SJCRH30 (cell line): ENCODE measurements at regions not wholly inside any gene's neighbourhood (a gene's known extent, or its start where the extent isn't known, plus 50 kb on each side); places are given as distances from the start of the nearest gene placed in this dataset.
A peak's percentile ranks its signal among the peaks of the same experiment; 100 is the strongest.

ENCODE experiments used
- DNase-seq, 2 experiments: peaks; one replicate each; pipeline ENCODE4 v3.0.0-alpha.2; 2015 to 2020
- H3K27ac ChIP-seq: fragments of 250-450 bp; sonication (Bioruptor Pico); 2 replicates; pipeline ENCODE4 v1.5.1; 2020; ENCODE audit warnings: mild to moderate bottlenecking, moderate library complexity
- H3K27me3 ChIP-seq: fragments of 250-450 bp; sonication (Bioruptor Pico); 2 replicates; pipeline ENCODE4 v1.5.1; 2020; ENCODE audit warnings: mild to moderate bottlenecking, moderate library complexity
- H3K36me3 ChIP-seq: fragments of 250-450 bp; sonication (Bioruptor Pico); 2 replicates; pipeline ENCODE4 v1.5.1; 2020; ENCODE audit warnings: mild to moderate bottlenecking, moderate library complexity
- H3K4me1 ChIP-seq: fragments of 250-450 bp; sonication (Bioruptor Pico); 2 replicates; pipeline ENCODE4 v1.5.1; 2020; ENCODE audit warnings: mild to moderate bottlenecking, moderate library complexity
- H3K4me3 ChIP-seq: fragments of 250-450 bp; sonication (Bioruptor Pico); 2 replicates; pipeline ENCODE4 v1.5.1; 2020; ENCODE audit warnings: mild to moderate bottlenecking, moderate library complexity
- H3K9me3 ChIP-seq: fragments of 250-450 bp; sonication (Bioruptor Pico); replicated peaks from 2 replicates; pipeline ENCODE4 v1.5.1; 2020; ENCODE audit warnings: mild to moderate bottlenecking, moderate library complexity

- Histone ChIP-seq H3K27me3 (no peaks in the 10 kb centered on the region), H3K27ac (no peak overlapping the region), H3K4me3 (no peak overlapping the region), H3K36me3 (no peaks in the 10 kb centered on the region), H3K9me3 (no peaks in the 10 kb centered on the region; the same call in 1 of the 2 replicates), H3K4me1 (no peaks in the 10 kb centered on the region)
- no peak for DNase-seq
Measured at GRCh38 chr17:65345261-65346005, 208.3 kb downstream of the RGS9 start.

GRCh38 chr17:65340401-65340800, 203.2 kb downstream of the RGS9 start:
- H3K9me3 ChIP-seq = no peaks in the 10 kb centered on the region; the same call in 1 of the 2 replicates
- no peak overlapping the region for H3K4me3 ChIP-seq
- DNase-seq = no peak
- no peaks in the 10 kb centered on the region for H3K36me3 ChIP-seq
- H3K27me3 ChIP-seq = no peaks in the 10 kb centered on the region
- no peak overlapping the region for H3K27ac ChIP-seq
- no peaks in the 10 kb centered on the region for H3K4me1 ChIP-seq

- H3K27ac ChIP-seq = no peak overlapping the region
- DNase-seq = no peak
- H3K4me3 ChIP-seq = no peak overlapping the region
- no peaks in the 10 kb centered on the region for H3K36me3 ChIP-seq
- H3K27me3 ChIP-seq = no peaks in the 10 kb centered on the region
- H3K9me3 ChIP-seq = no peaks in the 10 kb centered on the region
- H3K4me1 ChIP-seq = no peaks in the 10 kb centered on the region
Measured at GRCh38 chr17:65334406-65334805, 197.2 kb downstream of the RGS9 start.

GRCh38 chr17:65332779-65333178, 195.6 kb downstream of the RGS9 start:
- no peak overlapping the region for H3K4me3 ChIP-seq
- H3K9me3 ChIP-seq = no peaks in the 10 kb centered on the region
- no peak overlapping the region for H3K27ac ChIP-seq
- DNase-seq = no peak
- no peaks in the 10 kb centered on the region for H3K36me3 ChIP-seq
- H3K27me3 ChIP-seq = no peaks in the 10 kb centered on the region
- no peaks in the 10 kb centered on the region for H3K4me1 ChIP-seq

GRCh38 chr17:65332375-65332774, 195.2 kb downstream of the RGS9 start:
- H3K36me3 ChIP-seq = no peaks in the 10 kb centered on the region
- H3K4me3 ChIP-seq = no peak overlapping the region
- H3K27ac ChIP-seq = no peak overlapping the region
- no peaks in the 10 kb centered on the region for H3K9me3 ChIP-seq
- no peaks in the 10 kb centered on the region for H3K4me1 ChIP-seq
- H3K27me3 ChIP-seq = no peaks in the 10 kb centered on the region
- DNase-seq = no peak

GRCh38 chr17:65328567-65328966, 191.4 kb downstream of the RGS9 start:
- Histone ChIP-seq H3K4me1 (peaks cover 8% of the 10 kb centered on the region), H3K9me3 (no peaks in the 10 kb centered on the region), H3K27me3 (no peaks in the 10 kb centered on the region), H3K36me3 (no peaks in the 10 kb centered on the region), H3K27ac (no peak overlapping the region), H3K4me3 (no peak overlapping the region)
- DNase-seq = no peak

GRCh38 chr17:65324611-65325342, 187.6 kb downstream of the RGS9 start:
- no peaks in the 10 kb centered on the region for H3K36me3 ChIP-seq
- peak overlapping the region; percentile 32; the same call in 1 of the 2 replicates for H3K27ac ChIP-seq
- H3K4me3 ChIP-seq = no peak overlapping the region
- DNase-seq = peak; percentile 34 to 36
- H3K9me3 ChIP-seq = no peaks in the 10 kb centered on the region
- H3K4me1 ChIP-seq = peaks cover 26% of the 10 kb centered on the region
- no peaks in the 10 kb centered on the region for H3K27me3 ChIP-seq

- Histone ChIP-seq H3K4me3 (no peak overlapping the region), H3K27ac (no peak overlapping the region), H3K4me1 (peaks cover 26% of the 10 kb centered on the region), H3K27me3 (no peaks in the 10 kb centered on the region), H3K36me3 (no peaks in the 10 kb centered on the region), H3K9me3 (no peaks in the 10 kb centered on the region)
- DNase-seq = no peak
Measured at GRCh38 chr17:65323049-65323448, 185.9 kb downstream of the RGS9 start.

- no peaks in the 10 kb centered on the region for H3K27me3 ChIP-seq
- H3K36me3 ChIP-seq = no peaks in the 10 kb centered on the region
- no peaks in the 10 kb centered on the region for H3K9me3 ChIP-seq
- H3K4me3 ChIP-seq = no peak overlapping the region
- peak overlapping the region; percentile 91 for H3K27ac ChIP-seq
- peak; percentile 78 for DNase-seq
- peaks cover 26% of the 10 kb centered on the region for H3K4me1 ChIP-seq
Measured at GRCh38 chr17:65320820-65321219, 183.7 kb downstream of the RGS9 start.

- Histone ChIP-seq H3K36me3 (no peaks in the 10 kb centered on the region), H3K4me3 (no peak overlapping the region), H3K9me3 (no peaks in the 10 kb centered on the region), H3K4me1 (peaks cover 13% of the 10 kb centered on the region), H3K27ac (no peak overlapping the region), H3K27me3 (no peaks in the 10 kb centered on the region)
- no peak for DNase-seq
Measured at GRCh38 chr17:65314212-65314611, 177.0 kb downstream of the RGS9 start.

- H3K9me3 ChIP-seq = no peaks in the 10 kb centered on the region
- no peaks in the 10 kb centered on the region for H3K36me3 ChIP-seq
- no peak overlapping the region for H3K4me3 ChIP-seq
- H3K27me3 ChIP-seq = no peaks in the 10 kb centered on the region
- H3K27ac ChIP-seq = no peak overlapping the region
- no peak for DNase-seq
- peaks cover 16% of the 10 kb centered on the region for H3K4me1 ChIP-seq
Measured at GRCh38 chr17:65312718-65313377, 175.7 kb downstream of the RGS9 start.

GRCh38 chr17:65311261-65311660, 174.1 kb downstream of the RGS9 start:
- no peaks in the 10 kb centered on the region for H3K27me3 ChIP-seq
- peak; percentile 38 to 50 for DNase-seq

GRCh38 chr17:65307961-65308316, 170.8 kb downstream of the RGS9 start:
- Histone ChIP-seq H3K27me3 (no peaks in the 10 kb centered on the region), H3K4me3 (no peak overlapping the region), H3K27ac (peak overlapping the region; percentile 78), H3K36me3 (no peaks in the 10 kb centered on the region), H3K9me3 (no peaks in the 10 kb centered on the region), H3K4me1 (peaks cover 12% of the 10 kb centered on the region; the same call in 1 of the 2 replicates)
- no peak for DNase-seq

More at GRCh38 chr17:65311261-65311660, 174.1 kb downstream of the RGS9 start:
- no peaks in the 10 kb centered on the region for H3K36me3 ChIP-seq
- no peak overlapping the region for H3K4me3 ChIP-seq
- H3K27ac ChIP-seq = no peak overlapping the region
- H3K4me1 ChIP-seq = peaks cover 20% of the 10 kb centered on the region; the same call in 1 of the 2 replicates
- H3K9me3 ChIP-seq = no peaks in the 10 kb centered on the region

- Histone ChIP-seq H3K4me3 (no peak overlapping the region), H3K36me3 (no peaks in the 10 kb centered on the region), H3K4me1 (peaks cover 12% of the 10 kb centered on the region; the same call in 1 of the 2 replicates), H3K9me3 (no peaks in the 10 kb centered on the region), H3K27ac (peak overlapping the region; percentile 78), H3K27me3 (no peaks in the 10 kb centered on the region)
- peak; percentile 65 to 74 for DNase-seq
Measured at GRCh38 chr17:65307081-65307960, 170.2 kb downstream of the RGS9 start.
